NCI-H526 treated with DMSO at 0.1 percent for 48 hours (cell line): ENCODE measurements at regions not wholly inside any gene's neighbourhood (a gene's known extent, or its start where the extent isn't known, plus 50 kb on each side); places are given as distances from the start of the nearest gene placed in this dataset.
"Not testable (repeated sequence)": the region's sequence is repeated elsewhere in the genome, so short reads cannot be mapped to it uniquely, and the experiment has no call there.

Experiments
- DNase-seq: peaks from one replicate; lab custom pipeline; 2025; lab: John Stamatoyannopoulos, UW

GRCh38 chr18:1296237-1296636 is 391.6 kb downstream of the ADCYAP1 start:
- no peak for DNase-seq

DNA sequence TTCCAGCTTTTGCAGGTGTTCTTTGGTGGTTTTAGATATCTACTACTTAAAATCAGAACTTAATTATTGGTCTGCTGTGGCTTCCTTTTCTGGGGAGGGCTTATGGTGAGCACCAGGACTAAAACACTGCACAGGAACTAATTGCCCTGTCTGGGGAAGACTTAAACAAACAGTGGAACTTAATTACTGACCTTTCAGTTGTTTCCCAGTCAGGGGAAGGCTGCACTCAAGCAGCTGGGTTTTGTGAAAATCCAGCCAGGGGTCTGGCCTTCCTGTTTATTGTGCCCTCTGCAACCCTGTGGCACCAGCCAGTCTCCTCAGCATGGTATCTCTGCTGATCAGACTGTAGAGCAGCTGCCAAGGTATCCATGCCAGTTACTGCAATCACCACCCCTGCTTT is 398.2 kb downstream of the ADCYAP1 start:
- DNase-seq: no peak

GRCh38 chr18:1304392-1304992 is 399.8 kb downstream of the ADCYAP1 start:
- no peak for DNase-seq

- DNase-seq: no peak
Observed at GRCh38 chr18:1306641-1307040, 402.0 kb downstream of the ADCYAP1 start.

GRCh38 chr18:1308686-1309085 is 404.0 kb downstream of the ADCYAP1 start:
- no peak for DNase-seq

GRCh38 chr18:1311376-1311775 is 406.7 kb downstream of the ADCYAP1 start:
- DNase-seq: no peak

DNA sequence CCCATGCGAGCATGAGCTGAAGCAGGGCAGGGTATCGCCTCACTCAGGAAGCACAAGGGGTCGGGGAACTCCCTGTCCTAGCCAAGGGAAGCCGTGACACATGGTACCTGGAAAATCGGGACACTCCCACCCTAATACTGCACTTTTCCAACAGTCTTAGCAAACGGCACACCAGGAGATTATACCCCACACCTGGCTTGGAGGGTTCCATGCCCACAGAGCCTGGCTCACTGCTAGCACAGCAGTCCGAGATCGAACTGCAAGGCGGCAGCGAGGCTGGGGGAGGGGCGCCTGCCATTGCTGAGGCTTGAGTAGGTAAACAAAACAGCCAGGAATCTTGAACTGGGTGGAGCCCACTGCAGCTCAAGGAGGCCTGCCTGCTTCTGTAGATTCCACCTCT is 430.7 kb downstream of the ADCYAP1 start:
- DNase-seq: not testable (repeated sequence)

- no peak for DNase-seq
Observed at GRCh38 chr18:1350931-1351450, 446.3 kb downstream of the ADCYAP1 start.

DNA sequence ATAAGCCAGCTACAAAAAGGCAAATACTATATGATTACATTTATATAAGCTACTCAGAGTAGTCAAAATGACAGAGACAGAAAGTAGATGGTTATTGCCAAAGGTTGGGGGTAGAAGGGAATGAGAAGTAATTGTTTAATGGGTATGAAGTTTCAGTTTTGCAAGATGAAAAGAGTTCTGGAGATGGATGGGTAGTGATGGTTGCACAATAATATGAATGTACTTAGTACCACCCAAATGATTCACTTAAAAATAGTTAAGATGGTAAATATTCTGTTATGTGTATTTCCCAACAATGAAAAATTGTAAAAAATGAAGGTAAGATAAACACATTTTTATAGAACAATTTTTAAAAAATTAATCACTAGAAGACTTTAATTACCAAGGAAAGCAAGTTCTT is 448.4 kb downstream of the ADCYAP1 start:
- DNase-seq: no peak

- DNase-seq: no peak
Observed at GRCh38 chr18:1357724-1358123, 453.1 kb downstream of the ADCYAP1 start.

- no peak for DNase-seq
Observed at GRCh38 chr18:1361936-1362335, 457.3 kb downstream of the ADCYAP1 start.

- DNase-seq: no peak
Observed at GRCh38 chr18:1370552-1370951, 465.9 kb downstream of the ADCYAP1 start.

DNA sequence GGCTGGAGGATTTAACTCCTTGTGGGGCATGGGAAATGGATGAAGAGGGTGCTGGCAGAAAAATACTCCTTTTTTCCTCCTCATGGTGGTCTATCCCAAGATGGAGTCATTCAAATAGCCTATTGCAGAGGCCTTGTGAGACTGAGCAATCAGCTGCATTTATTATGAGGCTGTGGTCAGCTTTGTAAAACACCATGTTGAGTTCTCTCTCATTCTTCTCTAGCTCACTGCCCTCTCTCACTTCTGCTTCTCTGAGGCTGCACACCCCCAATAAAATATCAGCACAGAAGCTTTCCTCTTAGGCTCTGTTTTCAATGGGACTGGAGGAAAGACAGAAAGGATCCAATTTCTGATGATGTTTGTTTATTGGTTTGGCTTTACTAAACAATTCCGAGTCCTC is 467.1 kb downstream of the ADCYAP1 start:
- DNase-seq: no peak

GRCh38 chr18:1383465-1383864 is 478.8 kb downstream of the ADCYAP1 start:
- DNase-seq: no peak

GRCh38 chr18:1388468-1388867 is 483.8 kb downstream of the ADCYAP1 start:
- DNase-seq: not testable (repeated sequence)

- DNase-seq: no peak
Observed at GRCh38 chr18:1392046-1392445, 487.4 kb downstream of the ADCYAP1 start.

DNA sequence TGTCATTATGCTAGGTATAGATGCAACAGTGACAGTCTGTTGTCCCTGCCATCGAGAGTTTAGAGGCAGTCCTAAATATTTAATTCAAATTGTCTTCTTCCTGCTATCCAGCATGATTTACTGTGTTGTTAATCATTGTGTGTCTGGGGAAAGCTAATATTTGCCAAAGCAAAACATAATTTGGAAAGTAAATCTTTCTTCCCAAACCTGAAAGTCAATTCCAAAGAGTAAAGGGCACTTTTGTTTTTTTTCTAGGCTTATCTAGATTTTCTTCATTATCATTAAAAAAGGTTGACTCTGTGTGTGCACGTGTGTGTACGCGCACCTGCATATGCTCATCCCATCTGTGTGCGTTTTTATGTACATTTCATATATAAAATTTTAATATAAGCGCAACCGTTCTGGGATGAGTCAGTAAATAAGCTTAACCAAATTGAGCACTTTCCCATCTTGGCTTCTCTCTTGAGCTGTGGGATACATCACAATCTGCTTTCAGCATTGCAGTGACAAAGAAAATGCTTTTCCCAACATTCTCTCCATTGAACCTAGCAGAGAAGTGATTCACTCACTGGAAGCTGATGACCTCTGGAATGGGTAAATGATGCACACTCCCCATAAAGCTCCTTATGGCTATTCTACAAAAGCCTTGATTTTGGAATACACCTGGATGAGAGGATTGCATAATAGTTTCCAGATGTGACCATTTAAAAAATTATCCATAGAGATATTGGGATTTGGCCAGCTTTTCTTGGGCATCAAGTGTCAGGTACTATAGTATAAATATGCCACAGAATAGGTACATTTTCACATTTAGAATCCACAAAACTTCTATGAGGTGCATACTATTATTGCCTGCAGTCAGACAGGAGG is 488.4 kb downstream of the ADCYAP1 start:
- no peak for DNase-seq

DNA sequence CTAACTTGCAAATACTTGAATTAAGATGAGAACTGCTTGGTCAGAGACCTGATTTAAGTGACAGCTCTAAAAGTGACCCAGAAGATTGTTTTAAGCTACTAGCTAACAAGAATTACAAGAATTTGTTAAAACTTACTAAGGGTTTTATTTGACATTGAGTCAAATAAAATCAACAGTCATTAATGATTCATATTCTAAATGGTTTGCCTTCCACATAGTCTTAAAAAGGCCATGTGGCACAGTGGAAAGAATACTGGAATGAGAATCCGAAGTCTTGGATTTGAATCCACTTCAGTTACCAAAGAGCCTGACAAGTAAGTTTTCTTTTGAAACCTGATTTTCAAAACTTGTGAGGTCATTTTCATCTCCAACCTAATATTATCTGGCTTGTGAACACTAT is 489.3 kb downstream of the ADCYAP1 start:
- no peak for DNase-seq

DNA sequence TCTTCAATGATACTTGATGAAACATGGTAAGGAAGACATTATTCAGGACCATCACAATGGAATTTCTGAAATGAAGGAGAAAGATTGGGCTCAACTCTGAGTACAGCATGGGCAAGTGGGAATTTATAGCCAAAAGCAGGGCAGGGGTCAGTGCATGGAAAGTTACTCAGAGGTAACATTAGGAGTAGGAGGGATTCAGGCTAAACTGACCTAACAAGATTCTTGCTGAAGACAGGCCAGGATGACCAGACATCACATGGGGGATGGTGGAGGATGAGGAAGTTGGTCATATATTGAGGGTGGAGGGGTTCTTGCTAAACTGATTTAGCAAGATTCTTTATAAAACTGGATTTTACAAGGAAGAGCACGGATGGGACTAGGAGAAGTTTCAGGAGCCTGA is 489.8 kb downstream of the ADCYAP1 start:
- DNase-seq: no peak

GRCh38 chr18:1394966-1395365 is 490.3 kb downstream of the ADCYAP1 start:
- DNase-seq: no peak

DNA sequence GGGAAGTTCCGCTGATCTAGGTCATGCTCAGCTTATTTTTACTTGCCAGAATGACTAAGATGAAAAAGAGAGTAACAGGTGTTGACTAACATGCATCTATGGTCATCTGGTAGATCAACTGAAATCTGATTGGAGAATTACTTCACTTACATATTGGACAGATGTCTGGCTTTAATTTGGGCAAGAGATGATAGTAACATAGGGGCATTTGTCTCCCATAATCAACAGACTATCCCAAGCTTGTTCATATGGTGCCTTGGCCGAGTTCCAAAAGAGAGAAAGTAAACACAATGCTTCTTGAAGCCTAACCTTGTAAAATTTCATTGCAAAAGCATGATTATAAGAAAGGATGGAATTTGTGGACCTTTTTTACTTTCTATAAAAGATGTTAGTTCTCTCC is 503.7 kb downstream of the ADCYAP1 start:
- no peak for DNase-seq

DNA sequence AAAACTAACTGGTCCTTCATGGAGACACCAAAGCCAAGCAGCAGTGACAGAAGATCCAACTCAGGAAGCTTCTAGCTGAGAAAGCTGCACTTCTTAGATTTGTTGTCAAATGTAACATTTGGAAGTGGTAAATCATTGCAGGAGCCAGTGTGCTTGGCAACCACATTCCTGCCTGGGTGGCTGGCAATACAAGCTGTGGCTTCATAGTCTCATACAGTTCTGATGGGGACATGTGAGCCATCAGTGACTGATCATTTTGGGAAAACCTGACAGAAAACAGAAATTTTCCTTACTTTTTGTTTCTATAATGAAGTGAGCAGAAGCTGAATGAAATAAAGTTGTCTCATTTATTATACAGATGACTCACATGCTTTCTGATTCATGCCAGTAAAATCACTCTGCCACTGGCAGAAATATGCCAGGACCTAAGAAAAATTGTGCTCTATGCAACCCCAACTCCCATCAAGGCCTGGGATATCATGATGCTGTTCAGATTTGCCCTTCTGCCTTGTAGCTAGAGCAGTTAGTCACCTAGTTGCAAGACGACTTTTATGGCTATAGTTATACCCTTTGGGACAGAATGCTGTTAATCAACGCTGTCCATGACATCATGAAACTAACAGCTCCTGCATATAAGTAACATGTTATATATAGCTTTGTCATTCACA is 508.1 kb downstream of the ADCYAP1 start:
- DNase-seq: no peak

GRCh38 chr18:1413323-1413675 is 508.6 kb downstream of the ADCYAP1 start:
- no peak for DNase-seq
